Gastroesophageal sphincter (tissue), 4 donors: ENCODE measurements at regions not wholly inside any gene's neighbourhood (a gene's known extent, or its start where the extent isn't known, plus 50 kb on each side); places are given as distances from the start of the nearest gene placed in this dataset.

Experiments
- ATAC-seq: fragments of 150-250 bp; one replicate; pipeline ENCODE4 v1.9.1; 2016; ENCODE audit warnings: mild to moderate bottlenecking, moderate library complexity
- H3K27ac ChIP-seq, 4 donors: fragments of 200-600 bp; sonication (generic) in 3 of 4; 1 replicate in 3 of 4; 2 replicates in 1 of 4; pipeline ENCODE4 v1.5.1; 2016 to 2019
- H3K27me3 ChIP-seq: fragments of 200-600 bp; sonication (generic); one replicate; pipeline ENCODE4 v1.5.1; 2019
- H3K36me3 ChIP-seq, 2 donors: fragments of 200-600 bp; sonication (generic); one replicate each; pipeline ENCODE4 v1.5.1; 2019; ENCODE audit warnings: control low read depth in 1 of 2
- H3K4me1 ChIP-seq, 3 donors: fragments of 200-600 bp; sonication (generic); 1 replicate in 2 of 3; 2 replicates in 1 of 3; pipeline ENCODE4 v1.5.1; 2016 to 2019; ENCODE audit warnings: control low read depth in 2 of 3
- H3K4me3 ChIP-seq, 2 donors: fragments of 200-600 bp; sonication (generic); one replicate each; pipeline ENCODE4 v1.5.1; 2019; ENCODE audit warnings: mild to moderate bottlenecking in 1 of 2, moderate library complexity in 1 of 2
- H3K9me3 ChIP-seq, 3 donors: fragments of 200-600 bp; sonication (generic); one replicate each; pipeline ENCODE4 v1.5.1; 2017 to 2019; ENCODE audit warnings: control low read depth in 2 of 3
- CTCF ChIP-seq, 4 experiments: fragments of 200-600 bp in 2 of 4; fragments of 450-650 bp in 2 of 4; sonication (generic) in 1 of 4; IDR thresholded peaks; one replicate each; pipeline ENCODE4 v1.5.1; 2017 to 2019; ENCODE audit warnings: antibody characterized with exemption in 4 of 4, mild to moderate bottlenecking in 2 of 4, moderate library complexity in 2 of 4
- EP300 ChIP-seq: sonication (generic); formaldehyde crosslinking; IDR thresholded peaks from one replicate; pipeline ENCODE4 v1.6.1; 2017; ENCODE audit warnings: antibody characterized with exemption, mild to moderate bottlenecking
- POLR2A ChIP-seq, 2 donors: fragments of 450-650 bp; IDR thresholded peaks; one replicate each; pipeline ENCODE4 v1.6.1; 2017; ENCODE audit warnings: antibody characterized with exemption in 2 of 2, mild to moderate bottlenecking in 2 of 2, moderate library complexity in 1 of 2
- POLR2AphosphoS5 ChIP-seq: sonication (generic); formaldehyde crosslinking; IDR thresholded peaks from one replicate; pipeline ENCODE4 v1.6.1; 2017; ENCODE audit warnings: antibody characterized with exemption
- WGBS, 2 donors: methylation state at CpG; one replicate each; pipeline ENCODE4 v1.1.5; 2018; ENCODE audit warnings: low coverage in 1 of 2; 5-methylcytosine and 5-hydroxymethylcytosine counted together

GRCh38 chr13:53160211-53160610, 131.6 kb downstream of the OLFM4 start:
- Histone ChIP-seq H3K36me3 (no peaks in the 10 kb centered on the region), H3K4me1 (no peaks in the 10 kb centered on the region), H3K27me3 (peaks cover 17% of the 10 kb centered on the region), H3K27ac (no peak overlapping the region), H3K9me3 (peaks cover 0 to 13% (median 0%) of the 10 kb centered on the region in 3 donors), H3K4me3 (no peak overlapping the region)
- no peak for ATAC-seq
- TF ChIP-seq POLR2AphosphoS5 (no peak), EP300 (no peak), POLR2A (IDR thresholded peaks at IDR 0.05) (no peak), CTCF (IDR thresholded peaks at IDR 0.05) (no peak)
- 83% methylated on average over 1 of the region's 7 CpGs; no CpG with 5 or more reads in 1 of the 2 donors for WGBS, 2 donors

GRCh38 chr13:53161251-53161650, 132.6 kb downstream of the OLFM4 start:
- H3K27ac ChIP-seq = no peak overlapping the region
- H3K9me3 ChIP-seq = peaks cover 0 to 13% (median 0%) of the 10 kb centered on the region in 3 donors
- WGBS, 2 donors = 61 to 100% methylated on average over 1 of the region's 1 CpG
- H3K4me3 ChIP-seq = no peak overlapping the region
- no peaks in the 10 kb centered on the region for H3K4me1 ChIP-seq
- peaks cover 15% of the 10 kb centered on the region for H3K27me3 ChIP-seq
- TF ChIP-seq POLR2A (IDR thresholded peaks at IDR 0.05) = no peak
- no peak for TF ChIP-seq POLR2AphosphoS5
- TF ChIP-seq EP300 = no peak
- TF ChIP-seq CTCF (IDR thresholded peaks at IDR 0.05) = no peak
- no peaks in the 10 kb centered on the region for H3K36me3 ChIP-seq
- ATAC-seq = no peak

- no peaks in the 10 kb centered on the region for H3K4me1 ChIP-seq
- 26 to 60% methylated on average over 2 to 4 of the region's 4 CpGs for WGBS, 2 donors
- no peaks in the 10 kb centered on the region for H3K9me3 ChIP-seq
- H3K27ac ChIP-seq = no peak overlapping the region
- no peaks in the 10 kb centered on the region for H3K36me3 ChIP-seq
- ATAC-seq = no peak
- H3K27me3 ChIP-seq = peaks cover 15% of the 10 kb centered on the region
- no peak overlapping the region for H3K4me3 ChIP-seq
- TF ChIP-seq EP300 (no peak), CTCF (IDR thresholded peaks at IDR 0.05) (no peak), POLR2A (IDR thresholded peaks at IDR 0.05) (no peak), POLR2AphosphoS5 (no peak)
Measured at GRCh38 chr13:53165261-53165660, 136.6 kb downstream of the OLFM4 start.

- no peak for ATAC-seq
Measured at GRCh38 chr13:53167561-53167960, 138.9 kb downstream of the OLFM4 start.

More at GRCh38 chr13:53167561-53167960, 138.9 kb downstream of the OLFM4 start:
- H3K4me1 ChIP-seq = no peaks in the 10 kb centered on the region
- H3K36me3 ChIP-seq = no peaks in the 10 kb centered on the region
- H3K27ac ChIP-seq = no peak overlapping the region
- no peak overlapping the region for H3K4me3 ChIP-seq
- WGBS, 2 donors = 32% methylated on average over 3 of the region's 3 CpGs; no CpG with 5 or more reads in 1 of the 2 donors
- H3K9me3 ChIP-seq = no peaks in the 10 kb centered on the region
- peaks cover 7% of the 10 kb centered on the region for H3K27me3 ChIP-seq
- TF ChIP-seq CTCF (IDR thresholded peaks at IDR 0.05) (no peak), EP300 (no peak), POLR2A (IDR thresholded peaks at IDR 0.05) (no peak), POLR2AphosphoS5 (no peak)
